Kidney tubule cell (primary cell): ENCODE measurements at regions not wholly inside any gene's neighbourhood (a gene's known extent, or its start where the extent isn't known, plus 50 kb on each side); places are given as distances from the start of the nearest gene placed in this dataset.
"Not testable (repeated sequence)": the region's sequence is repeated elsewhere in the genome, so short reads cannot be mapped to it uniquely, and the experiment has no call there.

ENCODE experiments used
- DNase-seq: peaks from one replicate; pipeline ENCODE4 v3.0.0-alpha.2; 2018; ENCODE audit warnings: low spot score

DNA sequence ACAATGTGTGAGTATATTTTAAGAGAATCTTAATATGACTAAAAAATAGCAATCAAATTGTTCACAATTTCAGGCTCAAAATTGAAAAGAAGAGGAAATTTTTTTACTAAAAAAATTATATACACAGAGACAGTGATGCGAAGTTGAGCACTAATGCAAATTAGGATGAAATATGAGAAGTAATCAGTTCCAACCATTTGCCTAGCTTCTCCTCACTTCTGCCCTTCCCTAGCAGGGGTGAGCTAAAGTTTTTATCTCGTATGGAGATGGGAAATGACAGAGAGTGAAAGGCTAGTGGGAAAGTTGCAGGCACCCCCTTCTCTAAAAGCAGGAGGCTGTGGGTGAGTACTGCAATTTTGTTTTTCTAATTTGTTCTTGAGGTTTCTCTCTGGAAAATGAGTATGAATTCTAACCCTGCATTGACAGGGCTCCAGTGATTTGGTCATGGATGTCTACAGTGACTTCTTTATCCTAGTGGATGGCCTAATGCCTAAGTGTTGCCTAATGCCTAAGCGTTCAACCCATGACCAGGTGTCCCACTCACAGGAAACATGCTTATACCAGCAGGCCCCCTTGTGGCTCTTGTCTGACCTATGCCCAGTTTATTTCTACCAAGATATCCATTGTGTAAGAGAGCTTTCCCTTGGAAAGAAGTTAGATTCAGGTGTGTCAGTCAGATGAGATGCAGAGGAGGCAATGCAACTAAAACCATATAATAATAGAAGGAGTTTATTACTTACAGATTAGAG lies 78.0 kb upstream of the HNMT start:
- peak; percentile 26 for DNase-seq

DNA sequence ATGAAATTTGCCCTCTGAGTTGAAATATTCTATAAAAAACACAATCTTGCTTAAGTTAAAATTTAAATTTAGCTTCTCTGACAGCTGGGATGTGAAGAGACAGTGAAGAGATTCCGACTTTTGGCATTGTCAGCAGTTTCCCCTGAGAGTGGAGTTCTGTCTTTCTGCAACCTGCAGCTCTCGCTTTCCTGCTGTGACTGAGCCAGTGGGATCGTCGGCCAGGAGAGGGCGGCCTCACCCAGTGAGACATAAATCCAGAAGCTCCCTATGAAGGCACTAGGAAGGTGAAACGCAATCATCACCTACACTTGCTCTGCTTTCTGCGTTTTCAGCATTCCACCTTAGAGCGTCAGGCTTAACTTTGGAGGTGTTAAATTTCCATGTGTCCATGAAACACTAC lies 75.4 kb upstream of the HNMT start:
- peak; percentile 41 for DNase-seq

DNA sequence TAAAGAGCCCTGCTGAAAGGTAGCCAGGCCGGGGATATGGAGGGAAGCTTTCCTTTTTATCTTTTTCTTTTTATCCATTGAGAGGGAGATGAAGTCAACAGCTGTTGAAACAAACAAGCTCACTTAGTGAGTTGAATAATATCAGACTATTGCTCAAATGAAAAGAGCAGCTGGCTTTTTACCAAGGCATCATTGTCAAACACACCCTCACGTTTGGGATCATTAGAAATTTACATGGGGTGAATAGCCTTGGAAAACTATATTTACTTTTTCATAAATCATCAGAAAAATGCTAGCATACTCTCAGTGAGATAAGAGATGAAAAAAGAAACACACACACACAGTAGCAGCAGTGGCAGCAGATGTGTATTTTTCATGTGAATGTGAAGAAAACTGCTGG lies 71.5 kb upstream of the HNMT start:
- DNase-seq: no peak

DNA sequence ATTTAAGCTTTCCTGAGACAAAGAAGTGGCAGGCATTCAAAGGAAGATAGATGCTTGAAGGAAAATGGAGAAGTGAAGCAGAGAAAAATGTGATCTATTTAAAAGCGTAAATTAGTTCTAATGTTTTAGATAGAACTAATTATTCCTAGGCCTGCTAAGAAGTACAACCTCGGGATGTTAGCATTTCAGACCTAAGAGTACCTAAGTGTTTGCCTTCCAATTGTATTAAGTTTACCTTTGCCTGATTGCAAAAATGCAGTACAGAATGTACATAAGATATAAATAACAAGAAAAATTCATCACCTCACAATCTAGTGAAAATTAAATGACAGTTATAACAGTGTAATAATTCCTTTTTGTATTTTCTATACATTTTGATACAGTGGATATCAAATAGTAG lies 71.1 kb upstream of the HNMT start:
- no peak for DNase-seq

DNA sequence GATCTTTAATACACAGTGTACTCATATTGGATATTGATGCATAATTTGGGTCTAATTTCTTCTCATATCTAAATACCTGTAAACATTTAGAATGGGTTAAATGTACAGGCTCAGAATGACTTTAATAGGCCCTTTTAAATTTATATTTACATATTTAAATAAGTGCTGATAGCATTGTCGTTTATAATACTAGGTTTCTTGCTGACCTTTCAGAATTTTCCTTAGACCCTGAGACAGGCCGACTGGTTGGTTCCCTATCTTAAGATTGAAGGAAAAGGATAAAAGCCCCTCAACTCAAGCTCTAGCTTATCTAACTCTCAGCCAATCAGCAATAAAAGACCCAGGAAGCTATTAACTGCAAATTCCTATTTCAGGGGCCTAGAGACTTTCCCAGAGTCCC lies 67.8 kb upstream of the HNMT start:
- DNase-seq: no peak

DNA sequence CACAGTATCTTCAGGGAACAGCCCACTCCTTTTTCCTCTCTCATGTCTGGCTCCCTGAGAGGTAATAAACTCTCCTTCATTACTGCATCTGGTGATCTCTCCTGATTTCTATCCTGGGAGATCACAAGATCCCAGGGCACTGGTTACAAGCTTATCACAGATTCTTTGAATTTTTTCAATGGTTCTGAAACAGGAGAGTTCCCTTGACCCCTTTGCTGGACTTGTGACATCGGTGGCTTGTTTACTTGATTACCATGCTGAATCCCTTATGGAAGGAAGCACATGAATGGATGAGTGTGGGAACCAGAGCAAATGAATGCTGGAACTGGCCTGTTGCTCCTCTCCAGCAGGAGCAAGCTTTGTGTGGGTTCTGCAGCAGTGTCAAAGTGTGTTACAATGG lies 67.2 kb upstream of the HNMT start:
- no peak for DNase-seq

DNA sequence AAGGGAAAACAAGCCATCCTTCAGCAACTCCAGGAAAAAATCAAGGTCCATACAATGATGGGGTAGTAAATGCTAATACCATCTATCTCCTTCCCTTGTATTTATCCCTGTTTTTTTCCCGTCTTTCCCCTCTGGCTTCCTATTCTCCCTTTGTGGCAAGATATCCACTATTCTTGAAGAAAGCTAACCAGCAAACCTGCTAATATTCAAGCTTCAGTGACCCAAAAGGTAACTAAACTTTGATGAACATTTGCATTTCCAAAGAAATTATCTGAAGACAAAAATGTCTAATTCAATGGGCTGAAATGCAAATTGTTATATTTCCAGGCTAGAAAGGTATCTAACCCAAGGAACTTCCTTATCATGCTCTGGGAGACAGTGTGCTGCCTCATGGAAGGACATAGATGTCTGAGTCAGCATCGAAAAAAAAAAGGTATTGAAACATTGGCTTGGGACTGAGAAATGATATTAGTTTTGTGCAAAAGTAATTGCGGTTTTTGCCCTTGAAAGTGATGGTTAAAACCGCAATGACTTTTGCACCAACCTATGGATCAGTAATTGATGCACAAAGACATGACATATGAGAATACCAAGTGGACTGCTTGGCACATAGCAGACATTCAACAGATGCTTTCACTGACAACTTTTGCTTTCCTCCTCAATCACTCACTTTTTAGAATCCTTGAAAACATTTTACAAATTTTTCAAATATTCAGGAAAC lies 63.7 kb upstream of the HNMT start:
- DNase-seq: no peak

DNA sequence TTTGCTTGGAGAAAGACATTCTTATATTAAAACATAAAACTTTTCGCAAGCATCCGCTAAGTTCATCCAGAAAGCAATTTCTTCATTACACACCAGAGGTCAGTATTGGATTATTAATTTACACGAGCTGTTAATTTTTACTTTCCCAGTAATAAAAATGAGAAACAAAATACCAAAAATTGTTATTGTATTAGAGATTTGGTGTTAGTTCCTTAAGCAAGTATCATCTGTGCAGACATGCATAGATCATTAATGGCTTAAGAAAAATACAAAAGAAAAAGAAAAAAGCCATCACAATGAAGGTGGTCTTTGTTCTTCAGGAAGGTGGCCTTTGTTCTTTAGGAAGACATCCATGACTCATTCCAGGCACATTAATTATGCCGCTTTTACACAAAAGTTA lies 53.6 kb upstream of the HNMT start:
- DNase-seq: peak; percentile 44

DNA sequence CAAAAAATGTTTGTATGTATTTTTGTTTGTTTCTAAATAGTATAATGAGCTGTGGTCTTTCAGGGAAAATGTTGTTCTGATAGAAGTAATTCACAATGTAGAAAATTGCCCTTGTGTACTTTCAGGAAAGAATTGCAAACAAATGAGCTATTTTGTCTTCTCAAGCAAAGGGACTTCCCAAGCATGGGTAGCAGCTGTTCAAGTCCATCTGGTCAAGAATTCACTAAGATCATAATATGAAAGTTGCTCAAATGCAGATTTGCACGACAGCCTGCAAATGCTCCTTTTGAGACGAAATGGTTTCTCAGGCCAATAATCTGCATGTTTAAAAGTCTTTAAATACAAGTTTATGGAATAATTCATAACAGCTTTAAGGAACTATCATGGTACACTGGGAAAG lies 51.9 kb upstream of the HNMT start:
- DNase-seq: no peak

DNA sequence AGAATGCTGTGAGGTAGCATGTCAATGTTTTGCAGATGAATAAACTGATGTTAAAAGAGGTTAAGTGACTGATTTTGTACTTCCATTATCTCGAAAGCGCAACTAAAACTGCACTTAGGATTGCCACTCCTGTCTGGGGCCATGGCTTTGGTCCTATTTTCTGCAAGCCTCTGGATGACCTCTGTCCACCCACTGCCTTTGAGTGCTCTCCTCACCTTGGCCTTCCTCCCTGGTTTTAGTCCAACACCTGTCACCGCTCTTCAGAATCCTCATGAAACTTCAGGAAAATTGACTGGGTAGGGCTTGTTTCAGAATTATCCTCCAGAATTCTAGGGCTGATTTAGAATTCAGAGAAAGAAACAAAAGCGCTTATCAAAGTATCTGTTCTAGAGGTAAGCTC lies 51.1 kb upstream of the HNMT start:
- no peak for DNase-seq

DNA sequence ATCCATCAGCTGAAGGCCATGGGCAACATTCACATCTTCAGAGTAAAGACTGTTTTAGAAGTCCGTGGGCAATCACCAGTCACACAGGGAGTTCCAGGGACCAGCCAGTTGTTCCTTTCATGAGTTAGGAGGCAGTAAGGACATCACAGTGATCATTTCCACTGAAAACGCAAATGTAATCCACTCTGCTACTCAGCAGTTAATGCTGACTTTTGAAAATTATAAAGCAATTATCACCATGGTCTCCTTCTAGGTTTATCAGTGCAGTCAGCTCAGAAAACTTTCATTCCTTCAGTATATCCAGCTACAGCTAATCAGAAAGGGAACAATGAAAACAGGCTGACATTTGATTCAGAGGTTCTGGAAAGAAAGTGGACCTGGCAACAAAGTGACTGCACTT lies 50.6 kb upstream of the HNMT start:
- DNase-seq: not testable (repeated sequence)
